GM19324 (cell line): ENCODE measurements at regions not wholly inside any gene's neighbourhood (a gene's known extent, or its start where the extent isn't known, plus 50 kb on each side); places are given as distances from the start of the nearest gene placed in this dataset.

Experiments
- ATAC-seq: cut with Tn5 transposase; IDR thresholded peaks from one replicate; pipeline ENCODE4 v1.9.1; 2021; ENCODE audit warnings: mild to moderate bottlenecking, moderate library complexity; ENCODE audit not compliant: unreplicated experiment, low FRiP score

- no peak for ATAC-seq
Observed at GRCh38 chr19:31592456-31592855, 243.2 kb upstream of the TSHZ3 start.

- no peak for ATAC-seq
Observed at GRCh38 chr19:31594701-31595100, 245.5 kb upstream of the TSHZ3 start.

GRCh38 chr19:31595521-31595920 lies 246.3 kb upstream of the TSHZ3 start:
- ATAC-seq = no peak

- ATAC-seq = no peak
Observed at GRCh38 chr19:31596751-31597150, 247.5 kb upstream of the TSHZ3 start.

- ATAC-seq = no peak
Observed at GRCh38 chr19:31597616-31598015, 248.4 kb upstream of the TSHZ3 start.

- no peak for ATAC-seq
Observed at GRCh38 chr19:31598730-31599238, 249.5 kb upstream of the TSHZ3 start.

- no peak for ATAC-seq
Observed at GRCh38 chr19:31600731-31601295, 251.6 kb upstream of the TSHZ3 start.

GRCh38 chr19:31601855-31602254 lies 252.6 kb upstream of the TSHZ3 start:
- no peak for ATAC-seq

GRCh38 chr19:31602548-31602947 lies 253.3 kb upstream of the TSHZ3 start:
- ATAC-seq = no peak

- no peak for ATAC-seq
Observed at GRCh38 chr19:31604493-31605040, 255.3 kb upstream of the TSHZ3 start.

- no peak for ATAC-seq
Observed at GRCh38 chr19:31610018-31610417, 260.8 kb upstream of the TSHZ3 start.

- ATAC-seq = no peak
Observed at GRCh38 chr19:31611046-31611877, 262.0 kb upstream of the TSHZ3 start.

- ATAC-seq = no peak
Observed at GRCh38 chr19:31612873-31613272, 263.6 kb upstream of the TSHZ3 start.

GRCh38 chr19:31613683-31614219 lies 264.5 kb upstream of the TSHZ3 start:
- ATAC-seq = no peak

GRCh38 chr19:31616031-31616430 lies 266.8 kb upstream of the TSHZ3 start:
- no peak for ATAC-seq

- no peak for ATAC-seq
Observed at GRCh38 chr19:31617010-31617585, 267.9 kb upstream of the TSHZ3 start.

- no peak for ATAC-seq
Observed at GRCh38 chr19:31625056-31625455, 275.8 kb upstream of the TSHZ3 start.

- ATAC-seq = no peak
Observed at GRCh38 chr19:31625575-31625974, 276.3 kb upstream of the TSHZ3 start.

GRCh38 chr19:31626941-31627340 lies 277.7 kb upstream of the TSHZ3 start:
- no peak for ATAC-seq

GRCh38 chr19:31627620-31628365 lies 278.6 kb upstream of the TSHZ3 start:
- ATAC-seq = no peak
